Activated T-cell treated with anti-CD3 and anti-CD28 coated beads, Interleukin-2, amount 50 U/mL, for 48 hours (primary cell): ENCODE measurements at regions not wholly inside any gene's neighbourhood (a gene's known extent, or its start where the extent isn't known, plus 50 kb on each side); places are given as distances from the start of the nearest gene placed in this dataset.
"Not testable (repeated sequence)": the region's sequence is repeated elsewhere in the genome, so short reads cannot be mapped to it uniquely, and the experiment has no call there.

Source experiments
- DNase-seq, 2 experiments: peaks; one replicate each; pipeline ENCODE4 v3.0.0-alpha.2; 2020

- peak in 1 of 2 experiments; percentile 15 for DNase-seq
Observed at GRCh38 chr5:1651971-1652872, 128.5 kb upstream of the LPCAT1 start.

GRCh38 chr5:1651250-1651649 lies 127.5 kb upstream of the LPCAT1 start:
- no peak for DNase-seq

GRCh38 chr5:1649554-1649953 lies 125.8 kb upstream of the LPCAT1 start:
- DNase-seq, result no peak

GRCh38 chr5:1648806-1649205 lies 125.0 kb upstream of the LPCAT1 start:
- DNase-seq, result no peak

GRCh38 chr5:1647580-1647979 lies 123.8 kb upstream of the LPCAT1 start:
- no peak for DNase-seq

- peak; percentile 86 to 87 for DNase-seq
Observed at GRCh38 chr5:1644810-1645571, 121.2 kb upstream of the LPCAT1 start.

GRCh38 chr5:1644393-1644809 lies 120.6 kb upstream of the LPCAT1 start:
- DNase-seq, result not testable (repeated sequence)

GRCh38 chr5:1643651-1644392 lies 120.1 kb upstream of the LPCAT1 start:
- no peak for DNase-seq

- no peak for DNase-seq
Observed at GRCh38 chr5:1642621-1643061, 118.9 kb upstream of the LPCAT1 start.

GRCh38 chr5:1642221-1642620 lies 118.5 kb upstream of the LPCAT1 start:
- no peak for DNase-seq

- peak; percentile 77 to 79 for DNase-seq
Observed at GRCh38 chr5:1641560-1642166, 117.9 kb upstream of the LPCAT1 start.

GRCh38 chr5:1641041-1641440 lies 117.3 kb upstream of the LPCAT1 start:
- DNase-seq, result no peak

- no peak for DNase-seq
Observed at GRCh38 chr5:1640421-1640881, 116.7 kb upstream of the LPCAT1 start.

GRCh38 chr5:1639757-1640156 lies 116.0 kb upstream of the LPCAT1 start:
- DNase-seq, result no peak

- no peak for DNase-seq
Observed at GRCh38 chr5:1638658-1639400, 115.1 kb upstream of the LPCAT1 start.

GRCh38 chr5:1637639-1638481 lies 114.1 kb upstream of the LPCAT1 start:
- no peak for DNase-seq

- DNase-seq, result no peak
Observed at GRCh38 chr5:1636981-1637638, 113.3 kb upstream of the LPCAT1 start.

GRCh38 chr5:1636208-1636770 lies 112.5 kb upstream of the LPCAT1 start:
- not testable (repeated sequence) for DNase-seq

- not testable (repeated sequence) for DNase-seq
Observed at GRCh38 chr5:1635477-1635876, 111.7 kb upstream of the LPCAT1 start.

- no peak for DNase-seq
Observed at GRCh38 chr5:1634337-1634661, 110.5 kb upstream of the LPCAT1 start.
